GM12864 (cell line): ENCODE measurements at regions not wholly inside any gene's neighbourhood (a gene's known extent, or its start where the extent isn't known, plus 50 kb on each side); places are given as distances from the start of the nearest gene placed in this dataset.
"Not testable (repeated sequence)": the region's sequence is repeated elsewhere in the genome, so short reads cannot be mapped to it uniquely, and the experiment has no call there.

Source experiments
- DNase-seq: peaks from one replicate; pipeline ENCODE4 v3.0.0-alpha.2; 2011; ENCODE audit warnings: low read depth
- H3K4me3 ChIP-seq: 2 replicates; pipeline ENCODE4 v1.5.1; 2011; ENCODE audit warnings: mild to moderate bottlenecking, low read depth, low read length, control low read depth
- TF ChIP-seq, protein P1 (sequence below): IDR thresholded peaks from 2 replicates; pipeline ENCODE4 v1.5.1; 2011; ENCODE audit warnings: low read depth, mild to moderate bottlenecking, moderate library complexity, low read length, control low read depth, inconsistent platforms; ENCODE audit errors: missing control alignments

DNA sequence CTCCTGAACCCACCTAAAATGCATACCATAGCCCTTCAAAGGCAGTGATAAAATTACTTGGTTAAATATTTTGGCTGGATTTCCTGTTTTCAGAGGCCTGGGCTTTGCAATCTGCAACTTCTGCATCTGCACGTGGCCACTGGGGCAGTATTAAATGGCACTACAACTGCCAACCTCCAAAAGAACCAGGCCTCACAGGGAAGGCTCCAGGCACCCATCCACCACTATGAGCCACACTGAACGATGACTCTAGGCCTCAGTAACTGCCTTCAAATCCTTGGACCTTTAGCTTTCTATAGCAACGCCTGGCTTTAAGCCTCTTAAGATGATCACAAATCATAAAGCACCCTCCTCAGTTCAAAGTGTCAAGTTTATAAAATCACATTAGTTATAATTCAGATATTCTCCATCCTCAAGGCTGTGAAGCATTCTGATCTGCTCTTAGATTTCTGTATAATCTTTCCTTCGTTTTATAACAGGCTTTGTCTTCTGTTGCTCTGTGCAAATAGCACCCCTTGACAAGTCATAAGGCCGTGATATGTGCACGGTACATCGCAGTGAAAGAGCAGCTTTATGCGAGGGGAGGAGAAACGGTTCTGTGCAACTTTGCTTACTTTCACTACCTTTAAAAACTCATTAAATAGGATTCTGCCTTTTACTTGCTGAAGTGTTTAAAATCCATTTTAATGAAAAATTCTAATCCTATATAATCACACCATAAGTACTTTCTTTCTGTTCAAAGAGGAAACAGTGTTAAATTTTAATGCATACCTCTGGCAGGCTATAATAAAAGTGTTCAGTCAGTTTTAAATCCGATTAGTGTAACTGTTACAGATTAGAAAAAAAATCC lies 196.4 kb upstream of the G2E3 start:
- TF ChIP-seq, protein P1, sequence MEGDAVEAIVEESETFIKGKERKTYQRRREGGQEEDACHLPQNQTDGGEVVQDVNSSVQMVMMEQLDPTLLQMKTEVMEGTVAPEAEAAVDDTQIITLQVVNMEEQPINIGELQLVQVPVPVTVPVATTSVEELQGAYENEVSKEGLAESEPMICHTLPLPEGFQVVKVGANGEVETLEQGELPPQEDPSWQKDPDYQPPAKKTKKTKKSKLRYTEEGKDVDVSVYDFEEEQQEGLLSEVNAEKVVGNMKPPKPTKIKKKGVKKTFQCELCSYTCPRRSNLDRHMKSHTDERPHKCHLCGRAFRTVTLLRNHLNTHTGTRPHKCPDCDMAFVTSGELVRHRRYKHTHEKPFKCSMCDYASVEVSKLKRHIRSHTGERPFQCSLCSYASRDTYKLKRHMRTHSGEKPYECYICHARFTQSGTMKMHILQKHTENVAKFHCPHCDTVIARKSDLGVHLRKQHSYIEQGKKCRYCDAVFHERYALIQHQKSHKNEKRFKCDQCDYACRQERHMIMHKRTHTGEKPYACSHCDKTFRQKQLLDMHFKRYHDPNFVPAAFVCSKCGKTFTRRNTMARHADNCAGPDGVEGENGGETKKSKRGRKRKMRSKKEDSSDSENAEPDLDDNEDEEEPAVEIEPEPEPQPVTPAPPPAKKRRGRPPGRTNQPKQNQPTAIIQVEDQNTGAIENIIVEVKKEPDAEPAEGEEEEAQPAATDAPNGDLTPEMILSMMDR = no peak
- no peak overlapping the region for H3K4me3 ChIP-seq
- no peak for DNase-seq

DNA sequence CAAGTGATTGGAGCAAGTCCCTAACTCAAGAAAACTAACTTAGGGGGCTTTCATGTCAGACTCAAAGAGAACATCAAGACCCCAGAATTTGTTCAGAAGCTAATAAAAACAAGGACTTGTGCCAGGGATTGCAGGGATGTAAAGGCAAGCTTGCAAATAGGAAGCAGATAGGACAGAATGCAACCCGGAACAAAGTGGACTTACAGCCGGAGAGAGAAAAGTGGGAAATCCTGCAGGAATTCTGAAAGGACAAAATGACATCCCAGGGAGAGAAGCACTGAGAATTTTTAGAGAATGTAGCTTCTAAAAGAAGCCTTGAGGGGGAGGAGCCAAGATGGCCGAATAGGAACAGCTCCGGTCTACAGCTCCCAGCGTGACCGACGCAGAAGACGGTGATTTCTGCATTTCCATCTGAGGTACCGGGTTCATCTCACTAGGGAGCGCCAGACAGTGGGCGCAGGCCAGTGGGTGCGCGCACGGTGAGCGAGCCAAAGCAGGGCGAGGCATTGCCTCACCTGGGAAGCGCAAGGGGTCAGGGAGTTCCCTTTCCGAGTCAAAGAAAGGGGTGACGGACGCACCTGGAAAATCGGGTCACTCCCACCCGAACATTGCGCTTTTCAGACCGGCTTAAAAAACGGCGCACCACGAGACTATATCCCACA lies 195.6 kb upstream of the G2E3 start:
- H3K4me3 ChIP-seq, DNase-seq: not testable (repeated sequence)

DNA sequence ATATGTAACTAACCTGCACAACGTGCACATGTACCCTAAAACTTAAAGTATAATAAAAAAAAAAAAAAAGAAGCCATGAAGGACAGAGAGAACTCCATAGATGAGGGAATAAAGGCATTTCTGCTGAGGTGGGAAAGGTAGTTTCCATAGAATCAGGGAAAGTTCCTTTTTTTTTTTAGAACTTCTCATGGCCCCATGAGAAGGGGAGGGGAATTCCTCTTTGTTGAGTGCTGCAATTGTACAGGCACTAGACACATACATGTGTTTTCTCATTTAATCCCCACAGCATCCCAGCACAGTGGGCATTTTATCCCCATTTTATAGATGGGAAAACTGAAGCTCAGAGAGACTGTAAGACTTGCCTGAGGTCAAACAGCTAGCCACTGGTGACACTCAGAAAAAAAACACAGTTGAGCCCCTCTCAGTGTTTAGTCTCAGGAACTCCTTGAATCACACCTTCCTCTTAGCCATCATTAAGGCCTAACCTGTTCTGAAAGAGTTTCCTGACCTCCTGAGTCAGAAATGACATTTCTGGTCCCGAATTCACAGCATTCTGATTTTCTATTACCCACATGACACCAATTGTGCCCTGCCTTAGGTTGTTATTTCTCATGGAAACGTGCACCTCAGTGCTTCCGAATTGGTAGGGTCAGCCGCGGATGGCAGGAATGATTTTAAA lies 189.3 kb upstream of the G2E3 start:
- TF ChIP-seq, protein P1 = no peak
- H3K4me3 ChIP-seq = no peak overlapping the region
- DNase-seq = no peak

GRCh38 chr14:30373053-30373452 lies 185.9 kb upstream of the G2E3 start:
- no peak for DNase-seq
- TF ChIP-seq, protein P1 = no peak
- no peak overlapping the region for H3K4me3 ChIP-seq

- TF ChIP-seq, protein P1 = no peak
- no peak overlapping the region for H3K4me3 ChIP-seq
- no peak for DNase-seq
Observed at GRCh38 chr14:30373526-30373925, 185.4 kb upstream of the G2E3 start.

GRCh38 chr14:30375296-30375892 lies 183.6 kb upstream of the G2E3 start:
- DNase-seq = peak; percentile 29
- H3K4me3 ChIP-seq = no peak overlapping the region
- TF ChIP-seq, protein P1 = peak; percentile 83
